ENCODE measurements at regions not wholly inside any gene's neighbourhood (a gene's known extent, or its start where the extent isn't known, plus 50 kb on each side); places are given as distances from the start of the nearest gene placed in this dataset.

GRCh38 chr3:188104050-188104449, 49.9 kb upstream of the LPP start:
- no peak for TF ChIP-seq NR2C2 (CRISPR knock-in tag; IDR thresholded peaks at IDR 0.05)
- TF ChIP-seq ATF3 (CRISPR knock-in tag; conservative IDR thresholded peaks at IDR 0.05) = no peak
- no peak for TF ChIP-seq RELA (CRISPR knock-in tag; IDR thresholded peaks at IDR 0.05; ENCODE audit: borderline replicate concordance)
- no peak for TF ChIP-seq CTCF (IDR thresholded peaks at IDR 0.05)
- no peak for TF ChIP-seq ZNF138 (CRISPR knock-in tag; conservative IDR thresholded peaks at IDR 0.05)
- no peak for TF ChIP-seq JUN (CRISPR knock-in tag; IDR thresholded peaks at IDR 0.05)

Measured in WTC11 (cell line).